Endothelial cell of umbilical vein (primary cell): ENCODE measurements at regions not wholly inside any gene's neighbourhood (a gene's known extent, or its start where the extent isn't known, plus 50 kb on each side); places are given as distances from the start of the nearest gene placed in this dataset.

Source experiments
- BruUV-seq: library from RNA; stranded (reverse); fragments of 400-500 nt; replicated peaks from 2 replicates; lab custom pipeline; 2021; lab: Mats Ljungman, UMichigan
- CTCF ChIA-PET: fragments of 300-600, 350-600 bp; sonication (Branson Sonifier 250); formaldehyde crosslinking; loops from one replicate; lab custom pipeline; 2021; ENCODE audit warnings: antibody characterized with exemption, inconsistent platforms; lab: Charles Lee
- POLR2A ChIA-PET: fragments of 300-600, 350-600 bp; sonication (Branson Sonifier 250); formaldehyde crosslinking; loops from one replicate; lab custom pipeline; 2021; ENCODE audit warnings: antibody characterized with exemption, inconsistent platforms; lab: Charles Lee
- DNase-seq: peaks from one replicate; pipeline ENCODE4 v3.0.0-alpha.2; 2011; ENCODE audit warnings: low read depth, low spot score
- FAIRE-seq: peaks from 2 replicates; lab custom pipeline; 2011; peaks lifted over from hg19 to GRCh38; lab: Jason Lieb, UNC
- H2AFZ ChIP-seq: 2 replicates; pipeline ENCODE4 v1.6.0; 2012; ENCODE audit warnings: low read depth, low read length, control low read depth, inconsistent platforms
- H3K27ac ChIP-seq: 2 replicates; pipeline ENCODE4 v1.5.1; 2011; ENCODE audit warnings: low read depth, mild to moderate bottlenecking, control low read depth, low read length, moderate library complexity; ENCODE audit not compliant: insufficient read depth
- H3K27me3 ChIP-seq, 2 experiments: 2 replicates each; pipeline versions ENCODE4 v1.6.0 to v1.6.1; 2011; ENCODE audit warnings: low read length in 2 of 2, mixed read lengths in 1 of 2; ENCODE audit not compliant: control insufficient read depth in 2 of 2, insufficient read depth in 2 of 2
- H3K36me3 ChIP-seq, 2 experiments: 2 replicates in 1 of 2; 3 replicates in 1 of 2; pipeline ENCODE4 v1.5.1; 2011; ENCODE audit warnings: low read length in 2 of 2, mild to moderate bottlenecking in 1 of 2, moderate library complexity in 1 of 2; ENCODE audit not compliant: control insufficient read depth in 2 of 2, insufficient read depth in 2 of 2; ENCODE audit errors: extremely low read depth in 1 of 2
- H3K4me1 ChIP-seq: 3 replicates; pipeline ENCODE4 v1.5.1; 2011; ENCODE audit warnings: mild to moderate bottlenecking, low read length; ENCODE audit not compliant: control insufficient read depth, insufficient read depth; ENCODE audit errors: extremely low read depth
- H3K4me2 ChIP-seq: 2 replicates; pipeline ENCODE4 v1.6.1; 2011; ENCODE audit warnings: low read length, control low read depth, mixed read lengths; ENCODE audit not compliant: insufficient read depth
- H3K4me3 ChIP-seq, 3 experiments: fragments of 200-600 bp in 1 of 3; sonication (generic), shearing (Covaris generic) in 1 of 3; replicated peaks in 1 of 3; 2 replicates each; pipeline ENCODE4 v1.5.1; 2011 to 2016; ENCODE audit warnings: control low read depth in 3 of 3, low read length in 3 of 3, mild to moderate bottlenecking in 2 of 3, inconsistent platforms in 1 of 3, low read depth in 1 of 3, moderate library complexity in 1 of 3; ENCODE audit not compliant: insufficient read depth in 1 of 3
- H3K79me2 ChIP-seq: 2 replicates; pipeline ENCODE4 v1.6.0; 2012; ENCODE audit warnings: low read length, inconsistent platforms; ENCODE audit not compliant: control insufficient read depth, insufficient read depth
- H3K9ac ChIP-seq: replicated peaks from 2 replicates; pipeline ENCODE3; 2011; ENCODE audit warnings: low read length, control low read depth; ENCODE audit not compliant: insufficient read depth; ENCODE audit errors: extremely low read depth
- H3K9me1 ChIP-seq: replicated peaks from 3 replicates; pipeline ENCODE4 v1.6.0; 2011; ENCODE audit warnings: mild to moderate bottlenecking, low read length; ENCODE audit not compliant: control insufficient read depth, insufficient read depth; ENCODE audit errors: extremely low read depth
- H3K9me3 ChIP-seq: replicated peaks from 2 replicates; pipeline ENCODE4 v1.5.1; 2012; ENCODE audit warnings: low read length, inconsistent platforms; ENCODE audit not compliant: control insufficient read depth, insufficient read depth
- H4K20me1 ChIP-seq: replicated peaks from 2 replicates; pipeline ENCODE3; 2011; ENCODE audit warnings: mild to moderate bottlenecking, low read length; ENCODE audit not compliant: control insufficient read depth, insufficient read depth; ENCODE audit errors: extremely low read depth
- EZH2 ChIP-seq: IDR thresholded peaks from 2 replicates; pipeline ENCODE4 v1.6.1; 2012; ENCODE audit warnings: borderline replicate concordance, low read depth, mild to moderate bottlenecking, moderate library complexity, low read length, inconsistent platforms; ENCODE audit not compliant: severe bottlenecking
- FOS ChIP-seq: IDR thresholded peaks from 2 replicates; pipeline ENCODE4 v1.6.1; 2011; ENCODE audit warnings: mild to moderate bottlenecking, low read length, moderate library complexity, borderline replicate concordance; ENCODE audit not compliant: insufficient read depth
- GATA2 ChIP-seq: IDR thresholded peaks from 2 replicates; pipeline ENCODE4 v1.7.0; 2011; ENCODE audit warnings: low read depth, mild to moderate bottlenecking, moderate library complexity, mixed read lengths, low read length; ENCODE audit not compliant: insufficient read length, insufficient read depth
- JUN ChIP-seq: IDR thresholded peaks from 2 replicates; pipeline ENCODE4 v1.6.1; 2011; ENCODE audit warnings: borderline replicate concordance, low read depth; ENCODE audit not compliant: insufficient read length, insufficient read depth
- MAX ChIP-seq: IDR thresholded peaks from 2 replicates; pipeline ENCODE4 v1.6.1; 2011; ENCODE audit not compliant: insufficient read depth, insufficient read length
- MYC ChIP-seq: IDR thresholded peaks from one replicate; pipeline ENCODE4 v1.6.1; 2011; ENCODE audit warnings: mild to moderate bottlenecking, low read depth, low read length
- POLR2A ChIP-seq: IDR thresholded peaks from 2 replicates; pipeline ENCODE4 v1.6.1; 2012; ENCODE audit warnings: low read depth, mild to moderate bottlenecking, control low read depth, low read length
- POLR2AphosphoS5 ChIP-seq: IDR thresholded peaks from 2 replicates; pipeline ENCODE4 v1.6.1; 2012; ENCODE audit warnings: low read depth, mild to moderate bottlenecking, control low read depth, low read length, moderate library complexity; ENCODE audit not compliant: insufficient read depth
- dilution Hi-C: fragments of 300-500 bp; cut with MboI; formaldehyde crosslinking; loops from one replicate; pipeline ENCODE4 v1.15.0; 2019; ENCODE audit warnings: low sequenced_read_pairs; ENCODE audit not compliant: extremely low pct_ligation_motif_present
- intact Hi-C: fragments of 100-400 bp; cut with micrococcal nuclease; formaldehyde crosslinking; loops from one replicate; pipeline ENCODE4 v1.10.0; 2022
- TF ChIP-seq, protein P1 (sequence below), 2 donors: IDR thresholded peaks; 1 replicate in 1 of 2; 2 replicates in 1 of 2; pipeline ENCODE4 v1.5.1; 2011; ENCODE audit warnings: low read length in 2 of 2, mild to moderate bottlenecking in 2 of 2, moderate library complexity in 2 of 2, control low read depth in 1 of 2, inconsistent platforms in 1 of 2, low read depth in 1 of 2; ENCODE audit not compliant: insufficient read depth in 1 of 2; ENCODE audit errors: extremely low read depth in 1 of 2

- no peak overlapping the region for H3K27ac ChIP-seq
- H3K79me2 ChIP-seq: no peaks in the 10 kb centered on the region
- no peak overlapping the region for H3K4me2 ChIP-seq
- no TSS peak for BruUV-seq
- H3K4me1 ChIP-seq: no peaks in the 10 kb centered on the region
- peaks cover 8 to 12% of the 10 kb centered on the region in 2 experiments for H3K27me3 ChIP-seq
- H3K9ac ChIP-seq: no peak overlapping the region
- intact Hi-C loops: no loop called here
- POLR2A ChIA-PET: no interaction called here
- dilution Hi-C loops: no loop called here
- no peaks in the 10 kb centered on the region for H4K20me1 ChIP-seq
- H3K9me3 ChIP-seq: no peaks in the 10 kb centered on the region
- H3K36me3 ChIP-seq: no peaks in the 10 kb centered on the region
- FAIRE-seq (no peak), DNase-seq (no peak)
- H3K9me1 ChIP-seq: no peaks in the 10 kb centered on the region
- TF ChIP-seq, protein P1, sequence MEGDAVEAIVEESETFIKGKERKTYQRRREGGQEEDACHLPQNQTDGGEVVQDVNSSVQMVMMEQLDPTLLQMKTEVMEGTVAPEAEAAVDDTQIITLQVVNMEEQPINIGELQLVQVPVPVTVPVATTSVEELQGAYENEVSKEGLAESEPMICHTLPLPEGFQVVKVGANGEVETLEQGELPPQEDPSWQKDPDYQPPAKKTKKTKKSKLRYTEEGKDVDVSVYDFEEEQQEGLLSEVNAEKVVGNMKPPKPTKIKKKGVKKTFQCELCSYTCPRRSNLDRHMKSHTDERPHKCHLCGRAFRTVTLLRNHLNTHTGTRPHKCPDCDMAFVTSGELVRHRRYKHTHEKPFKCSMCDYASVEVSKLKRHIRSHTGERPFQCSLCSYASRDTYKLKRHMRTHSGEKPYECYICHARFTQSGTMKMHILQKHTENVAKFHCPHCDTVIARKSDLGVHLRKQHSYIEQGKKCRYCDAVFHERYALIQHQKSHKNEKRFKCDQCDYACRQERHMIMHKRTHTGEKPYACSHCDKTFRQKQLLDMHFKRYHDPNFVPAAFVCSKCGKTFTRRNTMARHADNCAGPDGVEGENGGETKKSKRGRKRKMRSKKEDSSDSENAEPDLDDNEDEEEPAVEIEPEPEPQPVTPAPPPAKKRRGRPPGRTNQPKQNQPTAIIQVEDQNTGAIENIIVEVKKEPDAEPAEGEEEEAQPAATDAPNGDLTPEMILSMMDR (IDR thresholded peaks at IDR 0.05; ENCODE audit: extremely low read depth in 1 of 2, insufficient read depth in 1 of 2, low read depth in 1 of 2, low read length in 2 of 2): no peak
- TF ChIP-seq MAX (no peak), FOS (no peak), MYC (no peak), GATA2 (no peak), JUN (no peak), POLR2A (no peak), POLR2AphosphoS5 (no peak), EZH2 (no peak)
- H2AFZ ChIP-seq: no peak overlapping the region
- no peak overlapping the region for H3K4me3 ChIP-seq
- CTCF ChIA-PET: no interaction called here
These were observed 84.8 kb upstream of the SELENOP start for GRCh38 chr5:42896523-42896922.
